ENCODE measurements at regions not wholly inside any gene's neighbourhood (a gene's known extent, or its start where the extent isn't known, plus 50 kb on each side); places are given as distances from the start of the nearest gene placed in this dataset.

DNA sequence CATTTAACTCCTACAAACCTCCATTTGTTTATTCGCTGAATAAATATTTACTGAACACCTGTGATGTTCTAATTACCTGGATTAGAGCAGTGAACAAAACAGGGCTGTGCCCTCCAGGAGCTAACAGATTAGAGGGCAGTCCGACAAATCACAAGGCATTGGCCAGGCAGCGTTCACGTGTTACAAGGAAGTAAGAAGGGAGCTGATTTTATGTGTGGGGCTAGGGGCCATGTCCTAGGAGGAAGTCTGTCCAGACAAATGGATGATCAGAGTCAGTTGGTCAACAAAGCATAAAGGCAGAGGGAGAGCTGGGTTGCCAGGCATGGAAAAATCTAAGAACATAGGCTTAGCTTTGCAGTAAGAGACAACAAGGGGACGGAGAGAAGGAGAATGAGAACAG is 57.3 kb upstream of the BACE2 start:
- Histone ChIP-seq H3K9me3 (ENCODE audit: insufficient read depth, low read depth, low read length) (no peaks in the 10 kb centered on the region), H3K4me1 (ENCODE audit: insufficient read depth, low read length, poor library complexity, severe bottlenecking) (peaks cover 16% of the 10 kb centered on the region), H3K27me3 (ENCODE audit: insufficient read depth, low read length, poor library complexity, severe bottlenecking) (peaks cover 13% of the 10 kb centered on the region), H3K9ac (ENCODE audit: low read depth, low read length, poor library complexity, severe bottlenecking) (no peak overlapping the region), H3F3A (ENCODE audit: low read depth) (no peaks in the 10 kb centered on the region), H4K20me1 (ENCODE audit: insufficient read depth, low read length, poor library complexity, severe bottlenecking) (no peaks in the 10 kb centered on the region), H3K36me3 (ENCODE audit: insufficient read depth, low read length) (no peaks in the 10 kb centered on the region), H3K9me2 (replicated peaks; ENCODE audit: low read depth, low read length) (no peaks in the 10 kb centered on the region), H3K79me2 (ENCODE audit: insufficient read depth, low read length) (no peaks in the 10 kb centered on the region), H2AFZ (ENCODE audit: low read length) (no peak overlapping the region), H3K4me2 (ENCODE audit: low read depth, low read length, poor library complexity, severe bottlenecking) (no peak overlapping the region), H3K4me3 (ENCODE audit: low read length, poor library complexity, severe bottlenecking) (no peak overlapping the region)
- TF ChIP-seq CTCF (conservative IDR thresholded peaks at IDR 0.05; ENCODE audit: low read length) = no peak
- TF ChIP-seq EZH2phosphoT487 (IDR thresholded peaks at IDR 0.05; ENCODE audit: borderline replicate concordance) = no peak

GRCh38 chr21:41111681-41112080 is 56.3 kb upstream of the BACE2 start:
- peaks cover 13% of the 10 kb centered on the region for H3K27me3 ChIP-seq (ENCODE audit: insufficient read depth, low read length, poor library complexity, severe bottlenecking)
- no peaks in the 10 kb centered on the region for H3K79me2 ChIP-seq (ENCODE audit: insufficient read depth, low read length)
- no peak overlapping the region for H3K9ac ChIP-seq (ENCODE audit: low read depth, low read length, poor library complexity, severe bottlenecking)
- no peak overlapping the region for H3K4me2 ChIP-seq (ENCODE audit: low read depth, low read length, poor library complexity, severe bottlenecking)
- H2AFZ ChIP-seq (ENCODE audit: low read length) = no peak overlapping the region
- H4K20me1 ChIP-seq (ENCODE audit: insufficient read depth, low read length, poor library complexity, severe bottlenecking) = no peaks in the 10 kb centered on the region
- TF ChIP-seq EZH2phosphoT487 (IDR thresholded peaks at IDR 0.05; ENCODE audit: borderline replicate concordance) = no peak
- TF ChIP-seq CTCF (conservative IDR thresholded peaks at IDR 0.05; ENCODE audit: low read length) = no peak
- H3K4me3 ChIP-seq (ENCODE audit: low read length, poor library complexity, severe bottlenecking) = no peak overlapping the region
- H3F3A ChIP-seq (ENCODE audit: low read depth) = no peaks in the 10 kb centered on the region
- H3K9me3 ChIP-seq (ENCODE audit: insufficient read depth, low read depth, low read length) = no peaks in the 10 kb centered on the region
- H3K9me2 ChIP-seq (replicated peaks; ENCODE audit: low read depth, low read length) = no peaks in the 10 kb centered on the region
- H3K36me3 ChIP-seq (ENCODE audit: insufficient read depth, low read length) = no peaks in the 10 kb centered on the region
- peaks cover 16% of the 10 kb centered on the region for H3K4me1 ChIP-seq (ENCODE audit: insufficient read depth, low read length, poor library complexity, severe bottlenecking)

GRCh38 chr21:41112740-41113692 is 54.9 kb upstream of the BACE2 start:
- Histone ChIP-seq H3K79me2 (ENCODE audit: insufficient read depth, low read length) (no peaks in the 10 kb centered on the region), H3K36me3 (ENCODE audit: insufficient read depth, low read length) (no peaks in the 10 kb centered on the region), H3K9ac (ENCODE audit: low read depth, low read length, poor library complexity, severe bottlenecking) (peak overlapping the region; percentile 63), H3K4me2 (ENCODE audit: low read depth, low read length, poor library complexity, severe bottlenecking) (peak overlapping the region; percentile 85), H4K20me1 (ENCODE audit: insufficient read depth, low read length, poor library complexity, severe bottlenecking) (no peaks in the 10 kb centered on the region), H3K9me2 (replicated peaks; ENCODE audit: low read depth, low read length) (no peaks in the 10 kb centered on the region), H3K4me3 (ENCODE audit: low read length, poor library complexity, severe bottlenecking) (peak overlapping the region; percentile 69), H3K9me3 (ENCODE audit: insufficient read depth, low read depth, low read length) (no peaks in the 10 kb centered on the region), H2AFZ (ENCODE audit: low read length) (peak overlapping the region; percentile 96), H3K4me1 (ENCODE audit: insufficient read depth, low read length, poor library complexity, severe bottlenecking) (peaks cover 16% of the 10 kb centered on the region), H3F3A (ENCODE audit: low read depth) (no peaks in the 10 kb centered on the region), H3K27me3 (ENCODE audit: insufficient read depth, low read length, poor library complexity, severe bottlenecking) (peaks cover 9% of the 10 kb centered on the region)
- no peak for TF ChIP-seq CTCF (conservative IDR thresholded peaks at IDR 0.05; ENCODE audit: low read length)
- TF ChIP-seq EZH2phosphoT487 (IDR thresholded peaks at IDR 0.05; ENCODE audit: borderline replicate concordance) = no peak
